ENCODE measurements at regions not wholly inside any gene's neighbourhood (a gene's known extent, or its start where the extent isn't known, plus 50 kb on each side); places are given as distances from the start of the nearest gene placed in this dataset.

DNA sequence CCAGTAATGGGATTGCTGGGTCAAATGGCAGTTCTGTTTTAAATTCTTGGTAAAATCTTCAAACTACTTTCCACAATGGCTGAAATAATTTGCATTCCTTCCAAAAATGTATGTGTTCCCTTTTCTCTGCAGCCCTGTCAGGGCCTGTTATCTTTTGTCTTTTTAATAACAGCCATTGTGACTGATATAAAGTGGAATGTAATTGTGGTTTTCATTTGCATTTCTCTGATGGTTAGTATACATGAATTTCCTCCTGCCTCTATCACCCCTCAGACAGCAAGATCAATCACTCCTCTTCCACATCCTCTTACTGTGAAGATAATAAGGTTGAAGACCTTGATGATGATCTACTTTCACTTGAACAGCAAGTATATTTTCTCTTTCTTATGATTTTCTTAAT is 304.8 kb upstream of the FSIP2 start:
- TF ChIP-seq, protein P1, sequence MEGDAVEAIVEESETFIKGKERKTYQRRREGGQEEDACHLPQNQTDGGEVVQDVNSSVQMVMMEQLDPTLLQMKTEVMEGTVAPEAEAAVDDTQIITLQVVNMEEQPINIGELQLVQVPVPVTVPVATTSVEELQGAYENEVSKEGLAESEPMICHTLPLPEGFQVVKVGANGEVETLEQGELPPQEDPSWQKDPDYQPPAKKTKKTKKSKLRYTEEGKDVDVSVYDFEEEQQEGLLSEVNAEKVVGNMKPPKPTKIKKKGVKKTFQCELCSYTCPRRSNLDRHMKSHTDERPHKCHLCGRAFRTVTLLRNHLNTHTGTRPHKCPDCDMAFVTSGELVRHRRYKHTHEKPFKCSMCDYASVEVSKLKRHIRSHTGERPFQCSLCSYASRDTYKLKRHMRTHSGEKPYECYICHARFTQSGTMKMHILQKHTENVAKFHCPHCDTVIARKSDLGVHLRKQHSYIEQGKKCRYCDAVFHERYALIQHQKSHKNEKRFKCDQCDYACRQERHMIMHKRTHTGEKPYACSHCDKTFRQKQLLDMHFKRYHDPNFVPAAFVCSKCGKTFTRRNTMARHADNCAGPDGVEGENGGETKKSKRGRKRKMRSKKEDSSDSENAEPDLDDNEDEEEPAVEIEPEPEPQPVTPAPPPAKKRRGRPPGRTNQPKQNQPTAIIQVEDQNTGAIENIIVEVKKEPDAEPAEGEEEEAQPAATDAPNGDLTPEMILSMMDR (IDR thresholded peaks at IDR 0.05; ENCODE audit: control extremely low read depth, extremely low read depth, low read depth, missing control alignments) = no peak
- POLR2A ChIA-PET = no interaction called here
- CTCF ChIA-PET = no interaction called here
- no peak for DNase-seq (ENCODE audit: extremely low spot score)

DNA sequence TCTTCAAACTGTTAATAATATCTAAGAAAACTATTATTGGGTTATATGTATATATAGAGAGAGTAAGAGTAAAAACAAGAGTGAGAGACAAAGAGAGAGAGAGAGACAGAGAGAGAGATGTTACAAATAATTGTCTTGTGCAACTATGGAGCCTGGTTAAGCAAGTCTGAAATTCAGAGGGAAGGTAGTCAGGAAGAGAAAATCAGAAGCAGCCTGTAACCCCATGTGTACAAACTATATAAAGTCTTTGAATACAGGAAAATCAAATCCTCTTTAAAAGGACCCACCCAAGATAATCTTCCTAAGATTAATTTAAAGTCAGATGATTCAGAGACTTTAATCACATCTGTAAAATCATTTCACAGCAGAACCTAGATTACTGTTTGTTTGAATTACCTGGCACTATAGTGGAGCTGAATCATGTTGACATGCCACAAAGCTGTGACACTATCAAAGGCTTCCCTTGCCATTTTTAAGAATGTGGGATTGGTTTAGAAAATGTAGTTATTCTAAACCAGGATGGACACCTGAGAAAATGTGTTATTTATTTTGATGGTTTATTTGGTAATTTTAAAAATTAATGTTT is 301.7 kb upstream of the FSIP2 start:
- TF ChIP-seq, protein P1 (IDR thresholded peaks at IDR 0.05; ENCODE audit: control extremely low read depth, extremely low read depth, low read depth, missing control alignments) = no peak
- ChIA-PET CTCF (interaction anchor here (1.1 to 1.2 kb wide), 2 partner anchors 39 to 50 kb away, joined by 3 read pairs; no protein-coding TSS in a partner anchor), POLR2A (no interaction called here)
- DNase-seq (ENCODE audit: extremely low spot score) = no peak

DNA sequence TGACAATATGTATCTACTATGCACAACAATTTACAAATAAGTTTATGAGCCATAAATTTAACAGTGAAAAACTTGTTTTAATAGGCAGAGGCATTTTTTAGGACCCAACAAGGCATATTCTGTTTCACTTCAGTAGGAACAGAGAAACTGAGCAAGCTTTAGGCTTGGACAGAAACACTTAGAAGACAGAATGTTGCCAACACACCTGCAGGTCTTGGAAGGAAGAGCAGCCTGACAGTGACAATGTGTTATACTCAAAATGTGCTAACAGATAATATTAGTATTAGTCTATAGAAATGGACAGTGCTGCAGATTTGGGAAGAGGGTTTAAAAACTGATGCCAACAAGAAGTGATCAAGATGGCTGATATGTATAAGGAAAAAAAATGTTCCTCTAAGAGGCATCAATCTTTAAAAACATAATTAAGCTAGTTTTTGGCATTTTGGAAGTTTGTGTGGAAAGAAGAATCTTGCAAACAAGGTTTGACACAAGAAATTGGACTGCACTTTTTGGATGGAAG is 297.1 kb upstream of the FSIP2 start:
- POLR2A ChIA-PET = no interaction called here
- CTCF ChIA-PET = no interaction called here
- no peak for DNase-seq (ENCODE audit: extremely low spot score)
- TF ChIP-seq, protein P1 (IDR thresholded peaks at IDR 0.05; ENCODE audit: control extremely low read depth, extremely low read depth, low read depth, missing control alignments) = no peak

DNA sequence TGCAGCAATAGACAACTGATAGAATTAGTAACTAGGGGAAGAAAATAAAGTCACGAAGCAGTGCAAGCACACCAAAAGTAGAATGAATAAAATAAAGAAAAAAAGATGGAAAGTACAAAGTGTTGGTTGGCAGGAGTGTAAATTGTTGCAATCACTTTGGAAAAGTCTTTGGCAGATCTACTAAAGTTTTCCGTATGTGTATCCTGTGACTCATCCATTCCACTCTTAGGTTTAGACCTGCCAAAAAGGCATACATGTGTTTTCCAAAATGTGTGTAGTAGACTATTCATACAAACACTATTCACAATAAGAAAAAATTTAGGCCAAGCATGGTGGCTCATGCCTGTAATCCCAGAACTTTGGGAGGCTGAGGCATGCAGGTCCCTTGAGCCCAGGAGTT is 282.1 kb upstream of the FSIP2 start:
- no peak for DNase-seq (ENCODE audit: extremely low spot score)
- TF ChIP-seq, protein P1 (IDR thresholded peaks at IDR 0.05; ENCODE audit: control extremely low read depth, extremely low read depth, low read depth, missing control alignments) = no peak
- CTCF ChIA-PET = no interaction called here
- POLR2A ChIA-PET = no interaction called here

DNA sequence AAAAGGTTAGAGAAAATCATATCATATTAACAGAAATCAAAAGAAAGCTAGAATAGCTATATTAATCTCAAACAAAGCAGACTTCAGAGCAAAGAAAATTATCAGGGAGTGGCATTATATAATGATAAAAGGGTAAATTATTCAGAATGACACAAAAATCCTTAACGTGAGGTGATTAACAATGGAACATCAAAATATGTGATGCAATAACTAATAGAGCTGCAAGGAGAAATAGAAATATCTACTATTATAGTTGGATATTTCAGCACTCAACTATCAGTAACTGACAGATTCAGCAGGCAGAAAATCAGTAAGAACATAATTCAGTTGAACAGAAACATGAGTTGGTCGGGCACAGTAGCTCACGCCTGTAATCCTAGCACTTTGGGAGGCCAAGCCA is 275.1 kb upstream of the FSIP2 start:
- no peak for DNase-seq (ENCODE audit: extremely low spot score)
- POLR2A ChIA-PET = no interaction called here
- TF ChIP-seq, protein P1 (IDR thresholded peaks at IDR 0.05; ENCODE audit: control extremely low read depth, extremely low read depth, low read depth, missing control alignments) = no peak
- CTCF ChIA-PET = no interaction called here

DNA sequence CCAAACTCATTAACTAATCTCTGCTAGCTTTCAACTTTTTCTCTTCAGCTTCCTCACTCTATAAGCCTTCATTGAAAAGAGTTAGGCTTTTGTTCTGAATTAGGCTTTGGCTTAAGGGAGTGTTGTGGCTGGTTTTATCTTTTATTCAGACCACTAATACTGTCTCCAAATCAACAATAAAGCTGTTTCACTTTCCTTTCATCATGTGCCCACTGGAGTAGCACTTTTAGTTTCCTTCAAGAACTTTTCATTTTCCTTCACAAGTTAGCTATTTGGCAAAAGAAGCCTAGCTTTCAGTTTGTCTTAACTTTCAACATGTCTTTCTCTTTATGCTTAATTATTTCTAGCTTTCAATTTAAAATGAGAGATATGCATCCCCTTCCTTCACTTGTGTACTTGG is 271.7 kb upstream of the FSIP2 start:
- no peak for DNase-seq (ENCODE audit: extremely low spot score)
- POLR2A ChIA-PET = no interaction called here
- TF ChIP-seq, protein P1 (IDR thresholded peaks at IDR 0.05; ENCODE audit: control extremely low read depth, extremely low read depth, low read depth, missing control alignments) = no peak
- CTCF ChIA-PET = interaction anchor here (1.0 kb wide), 1 partner anchor 9 kb away, joined by 3 read pairs; no protein-coding TSS in a partner anchor

Measured in GM10248 (cell line).